Endodermal cell (in vitro differentiated cells): ENCODE measurements at regions not wholly inside any gene's neighbourhood (a gene's known extent, or its start where the extent isn't known, plus 50 kb on each side); places are given as distances from the start of the nearest gene placed in this dataset.
"Not testable (repeated sequence)": the region's sequence is repeated elsewhere in the genome, so short reads cannot be mapped to it uniquely, and the experiment has no call there.

Experiments
- DNase-seq: peaks from one replicate; pipeline ENCODE4 v3.0.0-alpha.2; 2017
- H3K27ac ChIP-seq: 2 replicates; pipeline ENCODE4 v1.5.1; 2013; ENCODE audit warnings: mild to moderate bottlenecking, low read depth, low read length, moderate library complexity
- H3K27me3 ChIP-seq: 2 replicates; pipeline ENCODE4 v1.6.1; 2013; ENCODE audit warnings: mild to moderate bottlenecking, low read length, moderate library complexity; ENCODE audit not compliant: insufficient read depth, control insufficient read depth, poor library complexity, severe bottlenecking
- H3K36me3 ChIP-seq: 2 replicates; pipeline ENCODE4 v1.7.0; 2013; ENCODE audit warnings: mild to moderate bottlenecking, low read length, moderate library complexity; ENCODE audit not compliant: control insufficient read depth, insufficient read depth
- H3K4me1 ChIP-seq: one replicate; pipeline ENCODE4 v1.7.0; 2013; ENCODE audit warnings: low read length; ENCODE audit not compliant: control insufficient read depth, insufficient read depth
- H3K4me3 ChIP-seq: 2 replicates; pipeline ENCODE4 v1.5.1; 2013; ENCODE audit warnings: mild to moderate bottlenecking, low read length, moderate library complexity
- H3K9ac ChIP-seq: 2 replicates; pipeline ENCODE4 v1.6.1; 2013; ENCODE audit warnings: mild to moderate bottlenecking, low read length, moderate library complexity; ENCODE audit not compliant: poor library complexity, severe bottlenecking; ENCODE audit errors: extremely low read depth
- H3K9me3 ChIP-seq: 2 replicates; pipeline ENCODE4 v1.6.1; 2013; ENCODE audit warnings: mild to moderate bottlenecking, low read length, moderate library complexity; ENCODE audit not compliant: control insufficient read depth
- H3K27ac Mint-ChIP-seq: 2 replicates; pipeline ENCODE4 v1.8.0; 2020; ENCODE audit warnings: mixed read lengths
- H3K27me3 Mint-ChIP-seq: 2 replicates; pipeline ENCODE4 v1.8.0; 2021; ENCODE audit warnings: mild to moderate bottlenecking, mixed read lengths; ENCODE audit not compliant: insufficient read depth
- H3K36me3 Mint-ChIP-seq: 2 replicates; pipeline ENCODE4 v1.8.0; 2020; ENCODE audit warnings: low read depth, mixed read lengths
- H3K4me1 Mint-ChIP-seq: 2 replicates; pipeline ENCODE4 v1.8.0; 2020; ENCODE audit warnings: mixed read lengths
- H3K4me3 Mint-ChIP-seq: 2 replicates; pipeline ENCODE4 v1.8.0; 2020; ENCODE audit warnings: mild to moderate bottlenecking, moderate library complexity, mixed read lengths
- H3K9me3 Mint-ChIP-seq: 2 replicates; pipeline ENCODE4 v1.8.0; 2020; ENCODE audit warnings: mild to moderate bottlenecking, mixed read lengths
- WGBS, 2 experiments: methylation state at CpG; one replicate each; pipeline versions ENCODE4 v1.1.5 to v1.1.7; 2013; ENCODE audit warnings: missing lambda C conversion rate in 2 of 2, mixed read lengths in 1 of 2; ENCODE audit not compliant: insufficient coverage in 1 of 2, insufficient read length in 1 of 2; 5-methylcytosine and 5-hydroxymethylcytosine counted together
- TF ChIP-seq, protein P1 (sequence below): fragments of 200-600 bp; sonication (generic); conservative IDR thresholded peaks from 2 replicates; pipeline ENCODE4 v1.5.0; 2021; ENCODE audit warnings: antibody characterized with exemption, mild to moderate bottlenecking

DNA sequence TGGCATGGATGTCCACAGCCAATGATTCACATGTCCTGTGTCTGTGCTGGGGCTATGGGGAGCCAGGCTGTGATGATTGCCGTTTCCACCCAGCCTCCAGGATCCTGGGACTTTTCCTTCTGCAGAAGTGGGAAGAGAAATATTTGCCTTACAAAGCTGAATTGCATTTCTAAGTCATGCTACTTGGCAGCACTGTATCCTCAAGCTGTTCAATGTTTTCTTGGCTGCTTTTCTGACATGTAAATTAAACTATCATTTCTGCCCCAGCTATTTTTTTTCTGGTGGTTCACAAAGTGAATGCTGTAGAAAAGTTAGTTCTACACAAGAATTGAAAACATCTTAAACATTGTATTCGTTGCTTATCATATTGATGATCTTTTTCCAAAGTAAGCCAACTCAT, 51.9 kb upstream of the TCERG1L start:
- H3K27ac Mint-ChIP-seq, result no peak overlapping the region
- H3K4me3 Mint-ChIP-seq, result no peak overlapping the region
- peaks cover 4% of the 10 kb centered on the region for H3K9me3 ChIP-seq
- no peaks in the 10 kb centered on the region for H3K4me1 ChIP-seq
- TF ChIP-seq, protein P1, sequence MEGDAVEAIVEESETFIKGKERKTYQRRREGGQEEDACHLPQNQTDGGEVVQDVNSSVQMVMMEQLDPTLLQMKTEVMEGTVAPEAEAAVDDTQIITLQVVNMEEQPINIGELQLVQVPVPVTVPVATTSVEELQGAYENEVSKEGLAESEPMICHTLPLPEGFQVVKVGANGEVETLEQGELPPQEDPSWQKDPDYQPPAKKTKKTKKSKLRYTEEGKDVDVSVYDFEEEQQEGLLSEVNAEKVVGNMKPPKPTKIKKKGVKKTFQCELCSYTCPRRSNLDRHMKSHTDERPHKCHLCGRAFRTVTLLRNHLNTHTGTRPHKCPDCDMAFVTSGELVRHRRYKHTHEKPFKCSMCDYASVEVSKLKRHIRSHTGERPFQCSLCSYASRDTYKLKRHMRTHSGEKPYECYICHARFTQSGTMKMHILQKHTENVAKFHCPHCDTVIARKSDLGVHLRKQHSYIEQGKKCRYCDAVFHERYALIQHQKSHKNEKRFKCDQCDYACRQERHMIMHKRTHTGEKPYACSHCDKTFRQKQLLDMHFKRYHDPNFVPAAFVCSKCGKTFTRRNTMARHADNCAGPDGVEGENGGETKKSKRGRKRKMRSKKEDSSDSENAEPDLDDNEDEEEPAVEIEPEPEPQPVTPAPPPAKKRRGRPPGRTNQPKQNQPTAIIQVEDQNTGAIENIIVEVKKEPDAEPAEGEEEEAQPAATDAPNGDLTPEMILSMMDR, result no peak
- no peak overlapping the region for H3K4me3 ChIP-seq
- no peaks in the 10 kb centered on the region for H3K36me3 Mint-ChIP-seq
- H3K27me3 ChIP-seq, result no peaks in the 10 kb centered on the region
- WGBS, 2 experiments, result 84 to 94% methylated on average over 2 of the region's 2 CpGs
- H3K9me3 Mint-ChIP-seq, result peaks cover 14% of the 10 kb centered on the region
- no peak for DNase-seq
- no peaks in the 10 kb centered on the region for H3K36me3 ChIP-seq
- no peaks in the 10 kb centered on the region for H3K4me1 Mint-ChIP-seq
- no peaks in the 10 kb centered on the region for H3K27me3 Mint-ChIP-seq
- no peak overlapping the region for H3K27ac ChIP-seq
- no peak overlapping the region for H3K9ac ChIP-seq

DNA sequence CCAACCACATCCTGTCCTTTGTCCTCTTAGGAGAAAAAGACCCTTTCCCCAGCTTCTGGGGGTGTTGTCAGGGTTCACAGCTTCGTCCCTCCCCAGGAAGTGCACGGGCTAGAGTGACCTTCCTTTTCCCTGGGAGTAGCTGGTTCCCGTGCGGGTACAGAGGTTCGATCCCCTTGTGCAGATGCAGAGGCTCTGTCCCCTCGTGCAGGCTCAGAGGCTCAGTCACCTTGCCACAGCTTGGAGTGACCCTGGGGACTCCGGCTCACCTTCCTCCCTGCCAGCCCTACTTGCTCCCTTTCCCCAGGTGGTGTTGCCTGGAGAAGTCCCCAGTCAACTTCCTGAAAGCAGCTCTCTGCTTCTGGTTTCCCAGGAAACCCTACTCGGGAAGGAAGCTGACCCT, 60.0 kb upstream of the TCERG1L start:
- no peaks in the 10 kb centered on the region for H3K36me3 ChIP-seq
- no peaks in the 10 kb centered on the region for H3K4me1 Mint-ChIP-seq
- TF ChIP-seq, protein P1, result no peak
- no peak overlapping the region for H3K4me3 Mint-ChIP-seq
- H3K27me3 ChIP-seq, result no peaks in the 10 kb centered on the region
- peaks cover 26% of the 10 kb centered on the region for H3K9me3 Mint-ChIP-seq
- no peak overlapping the region for H3K27ac Mint-ChIP-seq
- no peak overlapping the region for H3K4me3 ChIP-seq
- DNase-seq, result no peak
- H3K4me1 ChIP-seq, result no peaks in the 10 kb centered on the region
- 86% methylated on average over 6 to 8 of the region's 8 CpGs for WGBS, 2 experiments
- H3K9ac ChIP-seq, result no peak overlapping the region
- H3K9me3 ChIP-seq, result peaks cover 8% of the 10 kb centered on the region
- no peaks in the 10 kb centered on the region for H3K27me3 Mint-ChIP-seq
- no peak overlapping the region for H3K27ac ChIP-seq
- H3K36me3 Mint-ChIP-seq, result no peaks in the 10 kb centered on the region

DNA sequence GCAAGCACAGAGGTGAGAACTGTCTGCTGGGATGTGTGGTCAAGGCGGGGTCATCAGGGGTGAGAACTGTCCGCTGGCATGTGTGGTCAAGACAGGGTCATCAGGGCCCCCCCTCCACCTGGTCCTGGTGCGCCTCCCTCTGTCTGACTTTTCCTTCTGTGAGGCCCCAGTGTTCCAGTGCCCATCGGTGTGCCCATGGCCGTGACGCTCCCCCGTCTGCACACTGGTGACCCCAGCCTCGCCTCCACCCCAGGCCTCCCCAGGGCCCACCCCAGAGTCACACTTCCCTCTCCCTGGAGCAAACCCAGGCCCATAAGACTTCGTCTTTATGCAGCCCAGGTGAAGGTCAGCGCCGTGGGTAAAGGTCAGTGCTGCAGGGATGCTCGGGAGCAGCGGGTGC, 70.1 kb upstream of the TCERG1L start:
- Histone ChIP-seq H3K27ac (no peak overlapping the region), H3K4me1 (no peaks in the 10 kb centered on the region), H3K9ac (no peak overlapping the region), H3K36me3 (no peaks in the 10 kb centered on the region), H3K9me3 (no peaks in the 10 kb centered on the region), H3K27me3 (no peaks in the 10 kb centered on the region), H3K4me3 (no peak overlapping the region)
- no peak for DNase-seq
- Mint-ChIP-seq H3K4me1 (no peaks in the 10 kb centered on the region), H3K27me3 (peaks cover 8% of the 10 kb centered on the region), H3K4me3 (no peak overlapping the region), H3K9me3 (peaks cover 4% of the 10 kb centered on the region), H3K36me3 (no peaks in the 10 kb centered on the region), H3K27ac (no peak overlapping the region)
- TF ChIP-seq, protein P1, result no peak
- WGBS, 2 experiments, result 90 to 91% methylated on average over 5 to 13 of the region's 13 CpGs

DNA sequence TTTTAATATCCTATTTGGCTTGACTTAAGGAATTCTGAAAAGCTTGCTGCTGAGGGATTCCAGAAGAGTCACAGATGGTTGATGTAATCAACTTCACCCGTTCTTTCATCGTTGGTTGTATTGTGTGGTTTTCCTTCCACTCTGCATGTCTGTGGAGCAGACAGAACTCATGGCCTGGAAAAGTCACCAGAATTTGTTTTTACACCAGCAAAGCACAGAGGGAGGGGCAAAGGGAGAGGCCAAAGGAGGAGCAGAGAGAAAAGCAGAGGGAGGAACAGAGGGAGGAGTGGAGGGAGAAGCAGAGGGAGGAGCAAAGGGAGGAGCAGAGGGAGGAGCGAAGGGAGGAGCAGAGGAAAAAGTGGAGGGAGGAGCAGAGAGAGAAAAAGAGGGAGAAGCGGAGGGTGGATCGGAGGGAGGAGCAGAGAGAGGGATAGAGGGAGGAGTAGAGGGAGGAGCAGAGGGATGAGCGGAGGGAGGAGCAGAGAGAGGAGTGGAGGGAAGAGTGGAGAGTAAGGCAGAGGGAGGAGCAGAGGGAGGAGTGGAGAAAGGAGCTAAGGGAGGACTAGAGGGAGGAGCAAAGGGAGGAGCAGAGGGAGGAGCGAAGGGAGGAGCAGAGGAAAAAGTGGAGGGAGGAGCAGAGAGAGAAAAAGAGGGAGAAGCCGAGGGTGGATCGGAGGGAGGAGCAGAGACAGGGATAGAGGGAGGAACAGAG, 73.8 kb upstream of the TCERG1L start:
- not testable (repeated sequence) for H3K4me3 Mint-ChIP-seq, H3K36me3 Mint-ChIP-seq, H3K9ac ChIP-seq, H3K27ac ChIP-seq, H3K27me3 ChIP-seq, H3K9me3 ChIP-seq, H3K4me3 ChIP-seq, H3K4me1 ChIP-seq, H3K36me3 ChIP-seq, DNase-seq, H3K4me1 Mint-ChIP-seq, H3K27ac Mint-ChIP-seq, H3K9me3 Mint-ChIP-seq
- 93 to 95% methylated on average over 7 to 9 of the region's 9 CpGs for WGBS, 2 experiments
- H3K27me3 Mint-ChIP-seq, result peaks cover 29% of the 10 kb centered on the region
